RWPE2 (cell line): ENCODE measurements at regions not wholly inside any gene's neighbourhood (a gene's known extent, or its start where the extent isn't known, plus 50 kb on each side); places are given as distances from the start of the nearest gene placed in this dataset.

Experiments
- ATAC-seq: fragments of 200-7000 bp; cut with Tn5 transposase; 3 replicates; pipeline ENCODE4 v1.9.1; 2021; ENCODE audit warnings: low read depth
- DNase-seq: peaks from one replicate; pipeline ENCODE4 v3.0.0-alpha.2; 2020; ENCODE audit warnings: low spot score
- H3K27ac ChIP-seq: fragments of 450-650 bp; 2 replicates; pipeline ENCODE4 v1.5.1; 2017; ENCODE audit warnings: mild to moderate bottlenecking; ENCODE audit not compliant: poor library complexity, severe bottlenecking
- H3K27me3 ChIP-seq: fragments of 250-450 bp; sonication (Bioruptor Pico); 2 replicates; pipeline ENCODE4 v1.5.1; 2021; ENCODE audit warnings: mild to moderate bottlenecking, moderate library complexity; ENCODE audit not compliant: insufficient read depth, poor library complexity, severe bottlenecking
- H3K36me3 ChIP-seq: fragments of 250-450 bp; sonication (Bioruptor Pico); 2 replicates; pipeline ENCODE4 v1.5.1; 2020; ENCODE audit warnings: low read depth, mild to moderate bottlenecking, moderate library complexity
- H3K4me1 ChIP-seq: fragments of 250-450 bp; sonication (Bioruptor Pico); 2 replicates; pipeline ENCODE4 v1.5.1; 2021; ENCODE audit warnings: mild to moderate bottlenecking, moderate library complexity; ENCODE audit not compliant: insufficient read depth, poor library complexity, severe bottlenecking
- H3K4me3 ChIP-seq: fragments of 250-450 bp; sonication (Bioruptor Pico); 2 replicates; pipeline ENCODE4 v1.5.1; 2021; ENCODE audit warnings: mild to moderate bottlenecking, moderate library complexity; ENCODE audit not compliant: severe bottlenecking
- H3K9me3 ChIP-seq: fragments of 250-450 bp; sonication (Bioruptor Pico); 2 replicates; pipeline ENCODE4 v1.5.1; 2021; ENCODE audit warnings: mild to moderate bottlenecking, moderate library complexity; ENCODE audit not compliant: severe bottlenecking
- CTCF ChIP-seq: fragments of 450-650 bp; IDR thresholded peaks from one replicate; pipeline ENCODE4 v1.5.1; 2017; ENCODE audit warnings: mild to moderate bottlenecking, moderate library complexity; ENCODE audit not compliant: poor library complexity, severe bottlenecking

- ATAC-seq, result no peak
- Histone ChIP-seq H3K4me3 (no peak overlapping the region), H3K27me3 (no peaks in the 10 kb centered on the region), H3K27ac (peak overlapping the region; percentile 70), H3K36me3 (no peaks in the 10 kb centered on the region), H3K4me1 (peaks cover 31% of the 10 kb centered on the region), H3K9me3 (peaks cover 3% of the 10 kb centered on the region)
- no peak for DNase-seq
- TF ChIP-seq CTCF, result no peak
These were observed 934.5 kb upstream of the INTU start for GRCh38 chr4:126698224-126698623.

DNA sequence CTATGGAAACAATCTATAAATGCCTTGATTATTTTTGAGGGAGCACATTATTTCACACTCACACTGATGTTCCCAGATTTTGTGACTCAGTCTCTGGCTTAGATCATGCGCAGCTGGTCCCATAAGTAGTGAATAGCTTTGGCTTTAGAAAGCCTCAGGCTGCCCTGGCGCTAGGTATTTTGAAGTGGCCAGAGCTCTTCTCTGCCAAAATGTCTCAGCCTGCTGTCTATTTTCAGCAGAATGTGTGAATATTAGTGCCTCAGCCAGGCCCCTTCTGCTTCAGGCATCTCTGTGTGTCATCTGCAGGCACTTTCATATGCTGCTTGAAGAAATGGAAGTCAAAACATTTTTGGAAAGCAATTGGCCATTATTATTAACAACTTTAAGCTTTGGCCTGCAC, 931.0 kb upstream of the INTU start:
- DNase-seq, result no peak
- 0 out of 3 replicates have a peak, but pooled peaks have one; percentile 12 for ATAC-seq
- Histone ChIP-seq H3K4me1 (peaks cover 26% of the 10 kb centered on the region), H3K36me3 (no peaks in the 10 kb centered on the region), H3K9me3 (peaks cover 2% of the 10 kb centered on the region), H3K27me3 (no peaks in the 10 kb centered on the region), H3K27ac (no peak overlapping the region), H3K4me3 (no peak overlapping the region)
- TF ChIP-seq CTCF, result no peak

DNA sequence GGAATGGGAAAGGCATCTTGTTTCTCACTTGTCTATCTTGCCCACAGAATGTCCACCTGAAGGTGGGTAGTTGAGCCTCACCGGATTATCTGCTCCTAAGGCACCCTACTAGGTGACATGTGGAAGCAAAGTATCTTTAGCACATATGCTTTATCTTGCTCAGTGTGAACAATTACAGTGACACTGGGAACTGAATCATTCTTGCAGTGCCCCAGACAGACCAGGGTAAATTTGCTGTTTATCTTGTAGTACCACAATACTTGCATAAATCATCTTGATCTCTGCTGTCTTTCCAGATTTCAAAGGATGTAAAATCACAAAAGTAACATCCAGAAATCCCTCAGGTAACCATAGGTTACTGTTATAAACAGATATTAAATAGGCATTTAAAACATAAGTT, 930.0 kb upstream of the INTU start:
- no peak overlapping the region for H3K27ac ChIP-seq
- DNase-seq (no peak), ATAC-seq (no peak)

DNA sequence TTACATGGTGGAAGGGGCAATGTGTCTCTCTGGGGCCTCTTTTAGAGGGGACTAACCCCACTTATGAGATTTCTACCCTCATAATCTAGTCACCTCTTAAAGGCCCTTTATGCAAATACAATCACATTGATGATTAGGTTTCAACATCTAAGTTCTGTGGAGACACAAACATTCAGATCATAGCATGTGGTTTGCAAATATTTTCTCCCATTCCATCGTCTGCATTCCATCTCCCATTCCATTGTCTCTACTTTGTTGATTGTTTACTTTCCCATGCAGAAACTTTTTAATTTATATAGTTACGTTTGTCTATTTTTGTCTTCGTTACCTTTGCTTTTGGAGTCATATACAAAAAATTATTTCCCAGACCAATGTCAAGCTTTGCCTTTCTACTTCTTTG, 927.5 kb upstream of the INTU start:
- Histone ChIP-seq H3K36me3 (no peaks in the 10 kb centered on the region), H3K27ac (no peak overlapping the region), H3K9me3 (peaks cover 2% of the 10 kb centered on the region), H3K4me1 (peaks cover 11% of the 10 kb centered on the region), H3K27me3 (no peaks in the 10 kb centered on the region), H3K4me3 (no peak overlapping the region)
- no peak for ATAC-seq
- no peak for TF ChIP-seq CTCF
- DNase-seq, result no peak

More for the DNA sequence above, 930.0 kb upstream of the INTU start:
- Histone ChIP-seq H3K9me3 (peaks cover 2% of the 10 kb centered on the region), H3K4me1 (peaks cover 16% of the 10 kb centered on the region), H3K27me3 (no peaks in the 10 kb centered on the region), H3K36me3 (no peaks in the 10 kb centered on the region), H3K4me3 (no peak overlapping the region)
- TF ChIP-seq CTCF, result no peak

GRCh38 chr4:126708716-126709115, 924.0 kb upstream of the INTU start:
- DNase-seq (no peak), ATAC-seq (peak; percentile 94)
- Histone ChIP-seq H3K9me3 (peaks cover 2% of the 10 kb centered on the region), H3K4me1 (peaks cover 21% of the 10 kb centered on the region), H3K27me3 (no peaks in the 10 kb centered on the region), H3K4me3 (no peak overlapping the region), H3K27ac (no peak overlapping the region), H3K36me3 (no peaks in the 10 kb centered on the region)
- no peak for TF ChIP-seq CTCF
